ENCODE measurements at regions not wholly inside any gene's neighbourhood (a gene's known extent, or its start where the extent isn't known, plus 50 kb on each side); places are given as distances from the start of the nearest gene placed in this dataset.
"Not testable (repeated sequence)": the region's sequence is repeated elsewhere in the genome, so short reads cannot be mapped to it uniquely, and the experiment has no call there.

DNA sequence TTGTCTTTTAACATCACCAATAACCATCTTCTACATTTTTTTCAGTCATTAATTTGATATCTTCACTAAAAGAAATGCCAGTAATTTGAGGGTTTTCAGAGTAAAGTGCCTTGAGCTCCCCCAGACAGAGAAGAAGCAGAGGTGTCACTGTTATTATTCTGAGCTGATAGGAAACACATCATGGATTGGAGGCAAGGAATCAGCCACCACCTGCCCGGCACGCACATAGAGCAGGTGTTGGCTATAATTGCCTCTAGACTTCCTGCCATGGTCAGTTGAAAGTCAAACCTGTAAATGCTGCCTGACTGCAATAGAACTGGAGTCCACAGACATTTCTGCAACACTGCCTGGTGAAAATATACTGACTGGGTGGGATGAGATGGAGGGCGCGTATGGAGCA, 776.6 kb downstream of the UQCRFS1 start:
- H3K27me3 ChIP-seq (replicated peaks in 1 of 7), result no peaks in the 10 kb centered on the region
- peaks cover 0 to 33% (median 0%) of the 10 kb centered on the region in 8 donors for H3K9me3 ChIP-seq
- peaks cover 0 to 17% (median 9%) of the 10 kb centered on the region in 6 donors for H3K4me1 ChIP-seq
- H3K36me3 ChIP-seq, result no peaks in the 10 kb centered on the region
- peak overlapping the region in 4 of 8 donors; percentile 4 to 33 (median 22) for H3K27ac ChIP-seq
- DNase-seq, result no peak
- H3K4me3 ChIP-seq, result no peak overlapping the region
- intact Hi-C loops (cut with DNase I; ENCODE audit: low total_unique reads), result no loop called here
- TF ChIP-seq POLR2A (IDR thresholded peaks at IDR 0.05) (no peak), POLR2AphosphoS5 (IDR thresholded peaks at IDR 0.05) (no peak)
- TF ChIP-seq, protein P1, sequence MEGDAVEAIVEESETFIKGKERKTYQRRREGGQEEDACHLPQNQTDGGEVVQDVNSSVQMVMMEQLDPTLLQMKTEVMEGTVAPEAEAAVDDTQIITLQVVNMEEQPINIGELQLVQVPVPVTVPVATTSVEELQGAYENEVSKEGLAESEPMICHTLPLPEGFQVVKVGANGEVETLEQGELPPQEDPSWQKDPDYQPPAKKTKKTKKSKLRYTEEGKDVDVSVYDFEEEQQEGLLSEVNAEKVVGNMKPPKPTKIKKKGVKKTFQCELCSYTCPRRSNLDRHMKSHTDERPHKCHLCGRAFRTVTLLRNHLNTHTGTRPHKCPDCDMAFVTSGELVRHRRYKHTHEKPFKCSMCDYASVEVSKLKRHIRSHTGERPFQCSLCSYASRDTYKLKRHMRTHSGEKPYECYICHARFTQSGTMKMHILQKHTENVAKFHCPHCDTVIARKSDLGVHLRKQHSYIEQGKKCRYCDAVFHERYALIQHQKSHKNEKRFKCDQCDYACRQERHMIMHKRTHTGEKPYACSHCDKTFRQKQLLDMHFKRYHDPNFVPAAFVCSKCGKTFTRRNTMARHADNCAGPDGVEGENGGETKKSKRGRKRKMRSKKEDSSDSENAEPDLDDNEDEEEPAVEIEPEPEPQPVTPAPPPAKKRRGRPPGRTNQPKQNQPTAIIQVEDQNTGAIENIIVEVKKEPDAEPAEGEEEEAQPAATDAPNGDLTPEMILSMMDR (IDR thresholded peaks at IDR 0.05 in 8 of 11, conservative IDR thresholded peaks at IDR 0.05 in 3 of 11), result no peak
- WGBS, 5 donors, result 72 to 83% (median 82%) methylated on average over 4 of the region's 4 CpGs

DNA sequence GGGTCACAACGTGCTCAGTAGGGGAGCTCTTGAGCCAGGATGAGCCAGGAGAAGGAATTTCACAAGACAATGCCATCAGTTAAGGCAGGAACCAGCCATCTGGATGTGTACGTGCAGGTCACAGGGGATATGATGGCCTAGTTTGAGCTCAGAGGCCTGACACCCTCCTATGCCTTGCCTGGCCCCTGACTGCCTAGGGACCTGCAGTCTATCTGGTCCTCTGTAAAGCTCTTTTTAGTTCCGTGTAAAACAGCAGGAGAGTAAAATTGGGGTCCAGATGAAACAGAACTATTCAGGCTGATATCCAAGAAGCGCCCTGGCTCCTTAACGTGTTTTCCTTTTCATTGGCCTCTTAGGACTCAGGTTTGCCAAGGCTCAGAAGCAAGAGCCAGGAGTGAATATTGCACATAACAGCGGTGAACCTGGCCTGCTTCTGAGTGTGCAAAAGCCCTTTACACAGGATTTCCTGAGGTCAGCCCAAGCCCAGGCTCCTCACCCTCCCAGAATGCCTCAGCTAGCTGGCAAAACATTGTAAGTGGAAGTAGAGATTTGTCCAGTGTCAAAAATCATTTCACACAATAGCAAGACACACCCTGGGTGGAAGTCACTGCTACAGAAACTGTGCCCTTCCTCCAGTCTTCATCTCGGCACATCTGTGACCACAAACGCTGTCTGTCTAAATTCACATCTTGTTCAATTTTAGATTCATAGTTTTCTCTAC, 777.2 kb downstream of the UQCRFS1 start:
- Histone ChIP-seq H3K27me3 (replicated peaks in 1 of 7) (no peaks in the 10 kb centered on the region), H3K4me3 (no peak overlapping the region), H3K4me1 (peaks cover 0 to 17% (median 9%) of the 10 kb centered on the region in 6 donors), H3K36me3 (no peaks in the 10 kb centered on the region), H3K9me3 (peaks cover 0 to 39% (median 0%) of the 10 kb centered on the region in 8 donors), H3K27ac (peak overlapping the region in 5 of 8 donors; percentile 20 to 51 (median 33))
- intact Hi-C loops (cut with DNase I; ENCODE audit: low total_unique reads), result no loop called here
- DNase-seq, result no peak
- WGBS, 5 donors, result 43 to 51% (median 47%) methylated on average over 8 of the region's 8 CpGs
- TF ChIP-seq POLR2AphosphoS5 (IDR thresholded peaks at IDR 0.05) (peak in 1 of 3 donors; percentile 18), POLR2A (IDR thresholded peaks at IDR 0.05) (no peak)

DNA sequence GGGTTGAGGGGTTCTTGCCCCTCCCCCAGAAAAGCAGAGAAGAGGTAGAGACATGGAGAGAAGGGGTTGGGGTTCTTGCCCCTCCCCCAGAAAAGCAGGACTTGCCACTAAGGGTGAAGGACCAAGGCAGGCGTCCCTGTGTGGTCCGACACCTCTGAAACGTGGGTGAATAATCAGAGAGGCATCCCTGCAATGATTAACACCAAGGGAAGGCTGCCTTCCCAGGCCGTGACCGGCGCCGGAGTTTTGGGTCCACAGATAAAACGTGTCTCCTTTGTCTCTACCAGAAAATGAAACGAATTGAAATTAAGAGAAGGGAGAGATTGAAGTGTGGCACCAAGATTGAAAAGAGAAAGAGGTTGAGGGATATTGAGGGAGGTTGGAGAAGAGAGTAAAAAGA, 778.2 kb downstream of the UQCRFS1 start:
- Histone ChIP-seq H3K9me3 (peaks cover 0 to 41% (median 0%) of the 10 kb centered on the region in 8 donors), H3K4me1 (peaks cover 0 to 17% (median 9%) of the 10 kb centered on the region in 6 donors)
- DNase-seq; H3K36me3 ChIP-seq; intact Hi-C loops (cut with DNase I; ENCODE audit: low total_unique reads); H3K27ac ChIP-seq; H3K27me3 ChIP-seq (replicated peaks in 1 of 7); H3K4me3 ChIP-seq: not testable (repeated sequence)
- 87 to 90% (median 89%) methylated on average over 9 of the region's 9 CpGs for WGBS, 5 donors

DNA sequence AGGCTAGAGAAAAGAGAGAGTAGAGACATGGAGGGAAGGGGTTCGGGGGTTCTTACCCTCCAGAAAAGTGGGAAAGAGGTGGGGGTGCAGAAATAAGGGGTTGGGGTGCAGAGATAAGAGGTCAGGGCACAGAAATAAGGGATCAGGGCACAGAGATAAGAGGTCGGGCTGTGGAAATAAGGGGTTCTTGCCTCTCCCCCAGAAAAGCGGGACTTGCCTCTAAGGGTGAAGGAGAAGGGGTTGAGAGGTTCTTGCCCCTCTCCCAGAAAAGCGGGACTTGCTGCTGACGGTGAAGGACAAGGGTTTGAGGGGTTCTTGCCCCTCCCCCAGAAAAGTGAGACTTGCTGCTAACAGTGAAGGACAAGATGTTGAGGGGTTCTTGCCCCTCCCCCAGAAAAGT, 778.6 kb downstream of the UQCRFS1 start:
- H3K27ac ChIP-seq; DNase-seq; H3K4me3 ChIP-seq; H3K27me3 ChIP-seq (replicated peaks in 1 of 7); H3K36me3 ChIP-seq; intact Hi-C loops (cut with DNase I; ENCODE audit: low total_unique reads): not testable (repeated sequence)
- 82 to 94% (median 87%) methylated on average over 5 of the region's 5 CpGs for WGBS, 5 donors
- Histone ChIP-seq H3K9me3 (peaks cover 0 to 42% (median 0%) of the 10 kb centered on the region in 8 donors), H3K4me1 (peaks cover 0 to 17% (median 9%) of the 10 kb centered on the region in 6 donors)

DNA sequence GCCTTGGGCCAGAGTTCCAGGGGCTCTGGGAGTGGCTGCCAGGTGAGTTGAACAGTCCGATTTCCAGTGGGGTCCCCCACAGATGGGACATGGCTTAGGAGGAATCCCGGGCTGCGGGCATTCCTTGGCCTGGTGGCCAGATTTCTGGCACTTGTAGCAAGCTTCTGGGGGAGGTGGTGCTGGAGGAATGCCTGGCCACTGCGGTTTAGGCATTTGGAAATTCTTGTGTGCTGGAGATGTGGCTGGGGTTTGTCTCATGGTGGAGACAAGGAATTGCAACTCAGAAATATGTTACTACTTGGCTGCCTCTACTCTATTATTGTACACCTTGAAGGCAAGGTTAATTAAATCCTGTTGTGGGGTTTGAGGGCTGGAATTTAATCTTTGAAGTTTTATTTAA, 779.8 kb downstream of the UQCRFS1 start:
- H3K27me3 ChIP-seq (replicated peaks in 1 of 7); H3K36me3 ChIP-seq; H3K27ac ChIP-seq; intact Hi-C loops (cut with DNase I; ENCODE audit: low total_unique reads); DNase-seq; H3K4me3 ChIP-seq: not testable (repeated sequence)
- H3K4me1 ChIP-seq, result peaks cover 0 to 17% (median 9%) of the 10 kb centered on the region in 6 donors
- WGBS, 5 donors, result 89 to 97% (median 92%) methylated on average over 4 of the region's 4 CpGs
- H3K9me3 ChIP-seq, result peaks cover 0 to 45% (median 0%) of the 10 kb centered on the region in 8 donors

DNA sequence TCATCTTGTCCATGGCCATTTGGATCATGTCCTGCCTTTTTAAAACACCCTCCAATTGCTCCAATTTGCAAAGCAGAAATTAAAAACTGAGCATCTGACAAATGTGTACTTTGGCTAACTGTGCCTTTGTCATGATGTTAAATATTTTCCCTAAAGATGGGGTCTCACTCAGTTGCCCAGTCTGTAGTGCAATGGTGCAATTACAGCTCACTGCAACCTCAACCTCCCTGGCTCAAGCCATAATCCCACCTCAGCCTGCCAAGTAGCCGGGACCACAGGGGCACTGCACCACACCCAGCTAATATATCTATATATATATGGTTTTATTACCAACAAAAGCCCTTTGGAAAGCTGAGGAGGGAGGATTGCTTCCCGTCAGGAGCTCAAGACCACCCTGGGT, 782.7 kb downstream of the UQCRFS1 start:
- 75 to 100% (median 87%) methylated on average over 2 of the region's 2 CpGs for WGBS, 5 donors
- no peaks in the 10 kb centered on the region for H3K36me3 ChIP-seq
- H3K9me3 ChIP-seq, result peaks cover 0 to 36% (median 0%) of the 10 kb centered on the region in 8 donors
- DNase-seq, result no peak
- intact Hi-C loops (cut with DNase I; ENCODE audit: low total_unique reads), result no loop called here
- no peak overlapping the region for H3K27ac ChIP-seq
- H3K4me3 ChIP-seq, result no peak overlapping the region
- peaks cover 0 to 9% (median 0%) of the 10 kb centered on the region in 7 donors for H3K27me3 ChIP-seq (replicated peaks in 1 of 7)
- H3K4me1 ChIP-seq, result peaks cover 0 to 3% (median 0%) of the 10 kb centered on the region in 6 donors
- TF ChIP-seq, protein P1 (IDR thresholded peaks at IDR 0.05 in 8 of 11, conservative IDR thresholded peaks at IDR 0.05 in 3 of 11), result no peak
- TF ChIP-seq POLR2AphosphoS5 (IDR thresholded peaks at IDR 0.05) (no peak), POLR2A (IDR thresholded peaks at IDR 0.05) (no peak)

Measured in spleen (tissue), 11 donors.